COR-L47 (cell line): ENCODE measurements at regions not wholly inside any gene's neighbourhood (a gene's known extent, or its start where the extent isn't known, plus 50 kb on each side); places are given as distances from the start of the nearest gene placed in this dataset.

Source experiments
- DNase-seq: peaks from one replicate; lab custom pipeline; 2025; lab: John Stamatoyannopoulos, UW

DNA sequence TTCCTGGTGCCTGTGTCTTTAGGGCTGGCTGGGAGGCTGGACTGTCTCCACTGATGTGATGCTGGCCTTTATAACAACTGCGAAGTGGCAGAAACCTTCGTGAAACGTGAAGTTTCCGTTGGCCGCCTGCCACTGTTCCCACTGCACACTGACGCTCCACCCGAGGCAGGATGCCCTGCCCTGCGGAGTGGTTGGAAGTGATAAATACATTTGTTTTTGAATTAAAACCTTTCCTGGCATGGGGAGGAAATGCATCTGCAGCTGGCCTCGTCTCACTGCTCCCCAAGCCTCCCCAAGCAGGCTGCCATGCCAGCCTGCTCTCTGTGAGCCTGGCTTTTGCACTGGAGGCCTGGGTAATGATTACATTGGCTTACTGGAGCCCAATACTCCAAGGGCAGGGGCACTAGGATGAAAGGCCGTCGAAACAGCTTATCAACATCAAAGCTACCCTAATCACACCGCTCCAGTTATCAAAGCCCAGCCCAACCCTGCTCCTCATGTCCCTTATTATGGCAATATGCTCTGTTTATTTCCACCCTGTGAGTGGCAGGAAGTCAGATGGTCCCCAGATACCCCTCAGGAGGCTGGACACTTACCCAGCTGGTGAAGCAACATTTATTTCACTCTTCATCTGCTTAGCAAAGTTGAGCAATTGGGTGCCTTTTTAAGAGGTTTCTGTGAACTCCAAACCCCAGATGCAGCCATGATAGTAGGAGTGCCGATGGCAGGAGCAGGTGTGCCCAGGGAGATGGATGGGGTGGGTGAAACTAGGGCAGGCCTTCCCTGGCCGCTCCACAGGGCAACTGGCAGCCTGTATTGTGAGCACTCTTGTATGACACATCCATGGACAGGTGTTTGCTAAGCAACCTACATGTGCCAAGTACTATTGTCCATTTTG, 97.4 kb upstream of the ITGA6 start:
- peak; percentile 86 for DNase-seq

DNA sequence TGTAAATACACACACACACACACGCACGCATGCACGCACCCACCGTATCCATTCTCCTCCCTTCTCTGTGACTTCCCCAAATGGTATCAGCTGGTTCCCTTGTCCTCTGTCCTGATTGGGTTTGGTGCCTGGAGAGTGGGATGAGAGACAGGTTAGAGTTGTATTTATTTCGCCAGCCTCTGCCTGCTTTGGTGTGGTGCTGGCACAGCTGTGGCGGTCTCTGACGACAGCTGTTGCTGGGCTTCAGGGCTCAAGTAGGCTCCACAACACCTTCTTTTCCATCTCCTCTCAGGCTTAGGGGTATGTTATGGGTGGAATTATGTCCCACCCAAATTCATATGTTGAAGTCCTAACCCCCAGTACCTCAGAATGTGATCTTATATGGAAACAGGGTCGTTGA, 94.9 kb upstream of the ITGA6 start:
- DNase-seq = no peak

GRCh38 chr2:172333235-172333977, 94.0 kb upstream of the ITGA6 start:
- DNase-seq = peak; percentile 30

GRCh38 chr2:172333978-172334330, 93.4 kb upstream of the ITGA6 start:
- no peak for DNase-seq

GRCh38 chr2:172334988-172335387, 92.4 kb upstream of the ITGA6 start:
- no peak for DNase-seq

GRCh38 chr2:172335736-172336135, 91.7 kb upstream of the ITGA6 start:
- no peak for DNase-seq

DNA sequence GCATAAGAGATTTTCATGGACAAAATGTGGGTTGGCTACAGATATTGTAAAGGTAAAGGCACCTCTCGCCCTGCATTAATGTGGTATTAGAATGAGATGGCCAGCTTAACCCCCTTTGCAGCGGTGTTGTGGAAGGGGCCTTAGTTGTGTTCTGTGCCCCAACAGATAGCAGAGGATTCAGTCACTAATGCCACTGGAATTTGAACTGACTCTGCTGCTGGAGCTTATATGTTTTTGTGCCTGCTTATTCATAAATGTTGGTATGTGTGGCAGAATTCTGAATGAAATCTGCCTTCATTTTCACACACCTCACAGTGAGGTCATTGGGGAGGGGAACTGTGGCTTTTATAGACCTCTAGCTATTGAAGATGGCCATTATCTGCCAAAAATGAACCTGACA, 90.7 kb upstream of the ITGA6 start:
- no peak for DNase-seq

DNA sequence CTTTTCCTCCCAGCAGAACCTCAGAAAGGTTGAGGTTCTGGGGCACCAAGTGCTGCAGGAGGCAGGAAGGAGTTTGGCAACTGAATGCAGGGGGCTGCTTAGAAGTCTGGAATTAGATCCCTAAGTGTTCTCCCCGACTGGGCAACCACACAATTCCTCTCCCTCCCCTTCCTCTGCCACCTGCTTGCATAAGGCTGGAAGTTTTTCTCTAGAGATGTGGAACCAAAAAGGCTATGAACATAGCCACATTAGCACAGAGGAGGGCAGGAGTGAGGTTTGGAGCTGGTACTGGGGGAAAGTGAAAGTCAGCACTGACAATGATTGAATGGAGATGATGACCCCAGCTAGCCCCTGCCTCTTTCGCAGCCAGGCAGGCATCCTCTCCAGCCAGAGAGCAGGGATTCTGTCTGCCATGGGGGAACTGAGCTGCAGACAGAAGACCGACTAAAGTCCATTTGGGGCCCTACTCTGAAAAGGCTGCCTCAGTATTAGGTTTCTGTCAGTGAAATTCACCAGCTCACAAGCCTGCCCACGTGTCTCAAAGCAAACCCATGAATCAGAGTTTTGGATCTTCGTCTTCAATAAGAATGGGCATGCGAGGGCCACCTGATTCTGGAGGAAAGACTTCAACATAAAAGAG, 87.9 kb upstream of the ITGA6 start:
- DNase-seq = peak; percentile 40

DNA sequence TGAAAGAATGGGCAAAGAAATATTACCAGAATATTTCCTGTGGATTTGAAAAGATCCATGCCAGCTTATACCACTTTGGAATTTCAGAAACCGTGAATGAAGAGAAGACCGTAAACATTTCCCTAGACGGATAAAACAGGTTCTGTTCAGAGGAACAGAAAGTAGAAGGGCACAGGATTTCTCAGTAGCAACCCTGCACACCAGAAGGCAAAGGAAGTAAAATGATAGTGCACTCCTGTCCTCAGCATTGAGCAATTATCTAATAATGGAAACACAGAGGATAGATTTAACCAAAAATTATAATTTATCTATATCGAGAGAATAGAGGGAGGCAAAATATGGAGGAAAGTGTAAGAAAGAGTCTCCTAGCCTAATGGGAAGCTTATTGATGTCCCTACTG, 87.0 kb upstream of the ITGA6 start:
- no peak for DNase-seq

GRCh38 chr2:172342078-172342477, 85.3 kb upstream of the ITGA6 start:
- DNase-seq = no peak

DNA sequence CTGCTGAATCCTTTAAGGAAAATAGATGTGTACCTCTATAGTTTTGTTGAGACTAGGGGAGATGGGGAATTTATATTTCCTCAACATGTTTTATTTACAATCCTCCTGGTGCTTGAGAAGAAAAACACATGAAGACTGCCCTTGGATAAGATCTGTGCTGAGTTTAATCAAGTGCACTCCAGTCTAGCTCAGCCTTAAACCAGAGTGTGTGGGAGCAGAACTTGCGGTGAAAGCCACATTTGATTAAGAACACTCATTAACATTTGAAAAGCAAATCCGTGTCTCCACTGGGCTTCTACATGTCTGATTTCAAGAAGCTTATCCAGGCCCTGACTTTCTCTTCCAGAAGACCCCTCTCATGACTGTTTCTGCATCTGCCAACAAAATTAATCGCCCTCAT, 84.8 kb upstream of the ITGA6 start:
- DNase-seq = no peak

DNA sequence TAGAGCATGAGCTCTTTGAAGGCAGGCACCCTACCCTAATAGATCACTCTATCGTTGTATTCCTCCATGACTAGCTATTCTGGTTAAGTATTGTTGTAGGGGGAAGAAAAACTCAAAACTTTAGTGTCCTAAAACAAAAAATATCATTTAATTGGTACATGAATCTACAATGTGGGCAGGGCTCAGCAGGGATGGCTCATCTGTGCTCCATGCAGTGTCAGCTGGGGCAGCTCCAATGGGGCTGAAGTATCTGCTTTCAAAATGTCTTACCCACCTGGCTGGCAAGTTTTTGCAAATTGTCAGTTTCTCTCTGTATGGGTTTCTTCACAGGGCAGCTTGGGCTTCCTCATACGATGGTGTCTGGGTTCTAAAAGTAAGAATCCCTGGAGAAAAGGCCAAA, 83.2 kb upstream of the ITGA6 start:
- no peak for DNase-seq

DNA sequence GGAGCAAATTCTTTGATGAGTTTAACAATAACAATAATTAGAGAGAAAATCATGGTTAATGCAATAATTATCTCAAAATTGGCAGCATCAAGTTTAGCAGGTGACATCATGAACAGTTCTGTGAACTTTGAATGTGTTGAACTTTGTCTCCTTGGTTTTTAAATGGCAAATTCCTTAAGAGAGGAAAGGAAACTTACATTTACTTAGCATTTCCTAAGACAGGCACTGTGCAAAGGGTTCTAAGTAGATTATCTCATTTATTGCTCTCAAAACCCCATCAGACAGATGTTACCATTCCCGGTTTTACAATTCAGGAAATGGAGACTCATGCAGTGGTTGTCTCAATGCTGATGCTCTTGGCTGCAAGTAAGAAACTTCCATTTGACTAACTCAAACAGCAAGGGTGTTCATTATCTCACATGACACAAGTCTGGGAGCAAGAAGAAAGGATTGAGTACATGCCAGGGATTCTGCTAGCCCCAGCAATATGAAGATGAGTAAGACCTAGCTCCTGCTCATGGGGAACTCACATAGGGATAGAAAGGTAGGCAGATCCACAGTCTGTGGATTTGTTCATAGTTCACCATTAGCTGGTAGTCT, 81.3 kb upstream of the ITGA6 start:
- no peak for DNase-seq

GRCh38 chr2:172348555-172349288, 78.7 kb upstream of the ITGA6 start:
- no peak for DNase-seq

DNA sequence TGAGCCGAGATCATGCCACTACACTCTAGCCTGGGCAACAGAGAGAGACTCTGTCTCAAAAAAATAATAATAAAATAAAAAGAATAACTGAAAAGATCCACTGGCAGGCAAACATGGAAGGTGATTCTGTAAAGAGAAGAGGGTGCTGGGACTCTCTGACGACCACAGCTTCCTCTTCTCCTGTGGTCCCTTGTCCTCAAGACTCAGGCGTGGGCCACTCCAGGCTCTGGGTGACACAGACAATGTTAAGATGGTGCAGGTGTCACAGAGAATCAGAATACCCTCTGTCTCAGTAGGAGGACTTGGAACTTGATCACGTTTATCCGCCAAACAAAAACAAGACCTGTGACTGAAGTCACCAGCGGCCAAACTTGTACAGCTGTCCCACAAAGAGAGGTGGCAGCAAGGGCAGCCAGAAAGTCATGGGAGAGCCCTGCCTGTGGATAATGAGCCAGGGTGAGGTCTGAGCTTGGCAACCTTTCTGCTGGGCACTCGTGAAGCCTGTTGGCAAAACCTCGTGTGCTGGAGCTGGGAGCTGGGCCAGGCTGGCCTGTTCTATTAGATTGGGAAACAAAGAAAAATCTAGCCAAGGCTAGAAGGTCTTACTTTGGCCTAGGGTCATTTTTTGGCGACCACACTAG, 76.4 kb upstream of the ITGA6 start:
- no peak for DNase-seq

- no peak for DNase-seq
These were observed 75.8 kb upstream of the ITGA6 start for GRCh38 chr2:172351586-172351985.

DNA sequence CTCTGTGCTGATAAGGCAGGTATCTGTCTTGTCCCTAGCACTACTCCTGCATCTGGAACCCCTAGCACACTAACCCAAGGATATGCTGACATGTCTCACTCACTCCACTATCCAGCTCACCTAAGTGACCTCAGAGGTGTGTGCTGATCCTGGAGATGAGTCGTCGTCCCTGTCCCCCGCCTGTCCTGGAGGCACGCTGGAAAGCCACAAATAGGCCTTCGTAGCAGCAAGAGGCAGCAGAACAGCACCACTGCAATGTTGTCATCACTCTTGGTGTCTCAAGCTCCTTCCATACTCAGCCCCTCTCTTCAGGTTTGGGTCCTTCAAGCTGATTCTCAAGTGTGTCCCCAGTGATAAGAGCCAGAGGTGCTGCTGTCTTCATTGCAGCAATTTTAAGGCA, 73.0 kb upstream of the ITGA6 start:
- no peak for DNase-seq

DNA sequence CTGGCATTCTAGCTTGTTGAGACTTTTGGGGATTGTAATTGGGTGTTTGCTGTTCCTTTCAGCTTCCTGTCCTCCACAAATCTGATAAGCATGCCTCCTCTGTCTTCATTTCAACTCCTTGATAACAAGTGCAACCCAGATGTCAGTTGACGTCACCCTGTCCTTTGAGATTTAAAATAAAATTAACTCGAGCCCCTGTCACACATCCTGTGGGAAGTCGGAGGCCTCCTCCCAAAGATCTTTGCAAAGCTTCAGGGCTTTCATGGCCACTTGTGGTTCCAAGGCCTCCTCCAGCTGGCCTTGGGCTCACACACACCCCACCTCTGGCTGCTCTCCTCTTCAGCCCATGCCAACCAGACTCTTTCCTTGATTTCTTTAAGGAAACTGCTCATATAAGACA, 69.9 kb upstream of the ITGA6 start:
- no peak for DNase-seq

- no peak for DNase-seq
These were observed 68.5 kb upstream of the ITGA6 start for GRCh38 chr2:172358691-172359556.

DNA sequence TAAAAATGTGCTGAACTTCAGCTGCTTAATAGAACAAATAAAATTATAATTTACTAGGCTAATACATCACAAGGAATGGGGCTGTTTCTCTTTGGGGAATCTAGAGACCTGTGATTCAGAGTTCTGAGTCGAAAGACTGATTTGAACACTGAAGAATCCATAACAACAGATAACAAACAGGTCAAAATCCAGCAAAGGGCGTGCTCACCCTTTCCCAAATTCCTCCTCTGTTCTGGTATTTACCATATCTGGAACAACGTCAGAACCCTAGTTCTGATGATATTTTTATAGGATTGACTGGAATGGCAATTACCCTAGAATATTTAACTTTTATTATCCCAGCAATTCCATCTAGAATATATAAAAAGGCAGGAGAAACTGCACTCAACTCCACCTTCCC, 66.0 kb upstream of the ITGA6 start:
- DNase-seq = no peak
